GM18907 (cell line): ENCODE measurements at regions not wholly inside any gene's neighbourhood (a gene's known extent, or its start where the extent isn't known, plus 50 kb on each side); places are given as distances from the start of the nearest gene placed in this dataset.

ENCODE experiments used
- ATAC-seq: cut with Tn5 transposase; IDR thresholded peaks from one replicate; pipeline ENCODE4 v1.9.1; 2021; ENCODE audit warnings: mild to moderate bottlenecking, moderate library complexity; ENCODE audit not compliant: unreplicated experiment

DNA sequence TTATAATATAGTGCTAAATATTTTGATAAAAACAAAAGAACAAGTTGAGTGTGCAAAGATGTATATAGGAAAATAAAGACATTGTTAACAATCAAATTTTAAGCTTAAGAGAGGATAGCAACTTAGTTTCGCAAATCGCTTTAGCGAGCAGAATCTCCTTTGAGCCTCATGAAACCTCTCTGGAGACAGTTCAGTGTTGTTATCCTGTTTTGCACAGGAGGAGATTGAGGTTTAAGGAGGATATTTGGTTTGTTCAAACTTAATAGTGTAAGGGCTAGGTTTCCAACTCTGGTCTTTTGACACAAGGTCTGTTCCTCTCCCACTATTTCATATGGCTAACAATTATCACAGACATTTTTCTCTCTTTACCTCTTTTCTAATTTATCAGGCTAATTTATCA lies 1848.5 kb upstream of the TENM3 start:
- ATAC-seq = no peak

- no peak for ATAC-seq
Measured at GRCh38 chr4:180398564-180398963, 1844.6 kb upstream of the TENM3 start.

GRCh38 chr4:180407275-180407885 lies 1835.8 kb upstream of the TENM3 start:
- ATAC-seq = no peak

GRCh38 chr4:180418819-180419531 lies 1824.2 kb upstream of the TENM3 start:
- ATAC-seq = no peak

- ATAC-seq = no peak
Measured at GRCh38 chr4:180422989-180423711, 1820.1 kb upstream of the TENM3 start.

GRCh38 chr4:180423712-180424057 lies 1819.5 kb upstream of the TENM3 start:
- no peak for ATAC-seq

DNA sequence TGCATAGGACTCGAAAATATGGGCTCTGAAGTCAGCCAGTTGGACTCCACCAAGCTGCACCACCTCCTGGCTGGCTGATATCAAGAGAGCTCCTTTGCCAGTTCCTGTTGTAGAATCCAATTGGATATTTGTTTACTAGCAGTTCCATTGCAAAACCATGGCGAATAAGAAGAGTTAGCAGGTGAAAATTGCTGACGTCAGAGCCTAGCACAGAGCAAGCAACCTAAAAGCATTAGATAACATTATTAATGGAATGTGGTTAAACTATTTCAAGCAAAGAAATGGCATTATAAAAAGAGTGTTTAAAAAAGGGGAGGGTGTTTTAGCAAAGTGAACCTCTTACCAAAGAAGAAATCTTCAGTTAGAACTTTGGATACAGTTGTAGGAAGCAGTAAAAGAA lies 1816.3 kb upstream of the TENM3 start:
- ATAC-seq = no peak

GRCh38 chr4:180430283-180430682 lies 1812.9 kb upstream of the TENM3 start:
- no peak for ATAC-seq

DNA sequence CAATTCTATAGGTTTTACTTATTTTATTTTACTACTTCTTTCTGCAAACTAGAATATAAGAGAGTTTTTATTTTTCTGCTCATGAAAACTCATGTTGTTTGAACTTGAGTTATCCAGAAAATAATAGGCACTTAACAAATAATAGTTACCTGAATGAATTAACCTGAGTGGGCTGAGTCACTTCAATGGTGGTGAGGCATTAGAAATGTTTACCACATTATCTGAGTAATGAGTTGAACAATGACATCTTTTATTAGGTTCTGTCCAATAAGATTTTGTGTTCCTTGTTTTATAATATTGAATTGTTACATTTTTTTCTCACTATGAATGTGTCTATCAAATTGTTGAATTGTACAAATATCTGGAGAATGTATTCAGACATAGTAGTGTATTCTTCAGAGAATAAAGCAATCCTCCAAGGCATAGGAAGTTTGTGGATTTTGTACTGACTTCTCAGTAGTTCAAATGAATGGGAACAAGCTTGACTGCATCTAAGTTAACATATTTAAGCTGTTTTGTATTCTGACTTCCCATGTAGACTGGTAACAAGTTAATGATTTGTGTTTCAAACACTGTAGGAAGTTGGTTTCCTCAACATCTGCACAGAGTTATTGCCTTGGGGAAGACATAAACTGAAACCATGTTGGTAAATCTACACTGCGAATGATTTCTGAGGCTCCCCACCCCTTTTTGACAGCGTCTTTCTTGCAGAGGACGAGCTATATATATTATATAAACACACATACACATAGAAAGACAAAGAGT lies 1808.9 kb upstream of the TENM3 start:
- ATAC-seq = peak; percentile 98

- ATAC-seq = no peak
Measured at GRCh38 chr4:180436361-180436760, 1806.8 kb upstream of the TENM3 start.

- no peak for ATAC-seq
Measured at GRCh38 chr4:180437601-180438000, 1805.6 kb upstream of the TENM3 start.

- no peak for ATAC-seq
Measured at GRCh38 chr4:180448306-180448705, 1794.9 kb upstream of the TENM3 start.

DNA sequence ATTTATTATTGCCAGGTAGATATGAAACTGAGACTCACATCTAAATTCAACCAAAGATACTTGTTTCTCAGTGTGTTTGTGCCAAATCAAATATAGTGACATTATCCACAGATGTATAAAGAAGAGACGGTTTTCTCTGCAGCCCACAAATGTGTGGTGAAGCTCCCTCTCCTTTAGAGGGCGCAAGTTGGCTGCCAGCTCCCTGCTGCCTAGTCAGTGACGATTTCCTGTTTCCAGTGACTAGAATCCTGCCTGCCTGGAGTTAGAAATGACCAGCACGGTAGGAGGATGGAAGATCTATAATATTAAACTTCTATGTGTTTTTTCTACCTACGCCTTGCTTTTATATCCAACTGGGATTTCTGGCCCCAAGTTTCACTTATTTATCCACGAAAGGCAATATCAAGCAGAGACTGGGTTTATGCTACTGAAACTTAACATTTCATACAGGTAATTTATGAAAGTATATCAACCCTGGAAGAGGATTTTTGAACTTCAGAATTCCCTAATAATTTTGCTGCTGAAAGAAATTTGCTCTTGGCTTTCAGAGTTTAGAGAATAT lies 1793.7 kb upstream of the TENM3 start:
- peak; percentile 90 for ATAC-seq

- no peak for ATAC-seq
Measured at GRCh38 chr4:180455226-180455625, 1788.0 kb upstream of the TENM3 start.

DNA sequence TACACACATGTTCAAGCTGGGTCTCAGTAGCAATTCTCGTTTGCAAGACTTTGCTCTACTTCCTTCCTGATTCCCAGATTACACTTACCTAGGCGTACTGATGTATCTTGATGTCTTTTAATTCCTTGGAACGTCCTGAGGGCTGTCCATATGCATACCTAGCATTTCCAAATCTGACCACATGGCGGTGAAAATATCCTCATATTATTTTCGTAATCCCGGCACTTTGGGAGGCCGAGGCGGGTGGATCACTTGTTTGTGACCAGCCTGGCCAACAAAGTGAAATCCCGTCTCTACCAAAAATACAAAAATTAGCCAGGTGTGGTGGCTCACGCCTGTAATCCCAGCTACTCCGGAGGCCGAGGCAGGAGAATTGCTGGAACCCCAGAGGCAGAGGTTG lies 1786.3 kb upstream of the TENM3 start:
- no peak for ATAC-seq

DNA sequence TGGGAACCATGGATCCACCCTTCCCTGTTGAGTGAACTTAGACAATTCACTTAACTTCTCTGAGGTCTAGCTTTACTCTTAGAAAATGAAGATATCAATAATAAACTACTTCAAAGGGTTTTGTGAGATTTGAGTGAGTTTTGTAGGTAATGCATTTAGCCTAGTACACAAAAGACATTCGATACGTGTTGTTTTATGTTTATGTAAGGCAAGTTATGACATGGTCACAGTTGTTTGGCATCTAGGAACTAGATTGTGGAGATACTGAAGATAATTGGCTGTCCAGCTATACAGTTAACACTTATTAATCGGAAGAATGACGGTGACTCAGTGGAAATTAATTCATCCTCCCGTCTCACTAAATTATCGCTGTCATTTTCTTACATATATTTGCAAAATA lies 1781.1 kb upstream of the TENM3 start:
- no peak for ATAC-seq

- ATAC-seq = peak; percentile 56
Measured at GRCh38 chr4:180465364-180465763, 1777.8 kb upstream of the TENM3 start.

GRCh38 chr4:180483036-180483435 lies 1760.2 kb upstream of the TENM3 start:
- no peak for ATAC-seq

DNA sequence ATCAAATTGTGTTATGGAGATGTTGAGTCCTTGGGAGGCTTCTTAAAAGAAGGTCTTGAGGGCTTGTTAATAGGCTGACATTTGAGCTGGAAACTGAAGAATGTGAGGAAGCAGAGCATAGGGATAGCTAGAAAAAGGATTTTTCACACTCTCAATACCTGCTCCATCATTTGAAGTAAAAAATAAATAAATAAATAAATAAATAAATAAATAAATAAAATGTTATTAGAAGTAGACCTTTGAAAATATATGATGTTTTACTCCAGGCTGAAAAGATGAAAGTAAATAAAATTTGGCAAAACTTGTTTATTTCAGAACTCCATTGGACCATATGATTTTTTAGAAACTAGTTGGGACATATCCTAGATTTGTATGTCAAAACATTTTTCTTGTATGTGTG lies 1757.8 kb upstream of the TENM3 start:
- no peak for ATAC-seq

DNA sequence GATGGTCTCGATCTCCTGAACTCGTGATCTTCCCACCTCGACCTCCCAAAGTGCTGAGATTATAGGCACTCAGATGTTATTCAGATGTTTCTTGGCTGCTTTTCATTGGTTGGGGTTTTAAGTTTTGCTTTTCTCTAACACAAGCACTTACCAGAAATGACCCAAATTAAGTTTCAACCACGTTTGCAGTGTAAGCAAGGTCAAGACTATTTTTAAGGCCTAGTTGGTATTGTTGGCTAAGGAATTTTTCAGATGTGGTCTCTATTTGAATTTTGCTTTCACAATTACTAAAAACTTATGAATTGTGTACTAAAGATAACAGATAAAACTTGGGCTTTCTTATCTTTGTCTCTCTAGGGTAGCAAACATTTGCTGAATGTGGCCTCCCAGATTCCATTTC lies 1756.9 kb upstream of the TENM3 start:
- ATAC-seq = no peak

DNA sequence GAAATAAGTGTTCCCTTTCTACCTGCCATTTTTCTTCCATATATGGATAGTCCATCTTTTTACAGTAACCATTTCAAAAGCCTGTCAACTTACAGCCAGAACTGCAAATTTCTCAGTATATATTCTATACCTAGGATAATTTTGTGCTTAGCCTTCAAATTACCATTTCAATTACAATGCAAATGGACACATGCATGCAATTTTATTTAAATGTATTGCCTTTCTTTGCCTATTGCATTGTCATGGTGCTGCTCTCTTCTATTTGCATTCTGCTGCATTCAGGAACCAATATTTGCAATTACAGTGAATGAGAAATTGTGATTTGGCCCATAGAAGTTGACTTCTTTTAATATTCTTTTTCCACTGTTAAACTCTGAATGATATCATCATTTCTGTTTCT lies 1753.4 kb upstream of the TENM3 start:
- no peak for ATAC-seq
